ENCODE measurements at regions not wholly inside any gene's neighbourhood (a gene's known extent, or its start where the extent isn't known, plus 50 kb on each side); places are given as distances from the start of the nearest gene placed in this dataset.

- DNase-seq (no peak), ATAC-seq (no peak)
- no peak for TF ChIP-seq CTCF (IDR thresholded peaks at IDR 0.05)
- Histone ChIP-seq H3K4me3 (no peak overlapping the region), H3K4me1 (no peaks in the 10 kb centered on the region), H3K36me3 (no peaks in the 10 kb centered on the region), H3K9me3 (peaks cover 0 to 60% (median 11%) of the 10 kb centered on the region in 11 donors), H3K27ac (no peak overlapping the region), H3K27me3 (no peaks in the 10 kb centered on the region)
- WGBS, 2 donors = 80 to 87% methylated on average over 2 of the region's 2 CpGs
- intact Hi-C loops (cut with DNase I) = no loop called here
Observed at GRCh38 chr21:17189963-17190362, 322.9 kb upstream of the CXADR start.

GRCh38 chr21:17191346-17191993, 321.4 kb upstream of the CXADR start:
- no peaks in the 10 kb centered on the region for H3K36me3 ChIP-seq
- 85 to 87% methylated on average over 1 of the region's 1 CpG for WGBS, 2 donors
- DNase-seq = no peak
- no peak for TF ChIP-seq CTCF (IDR thresholded peaks at IDR 0.05)
- peaks cover 0 to 51% (median 11%) of the 10 kb centered on the region in 11 donors for H3K9me3 ChIP-seq
- no peaks in the 10 kb centered on the region for H3K27me3 ChIP-seq
- H3K4me1 ChIP-seq = no peaks in the 10 kb centered on the region
- H3K27ac ChIP-seq = no peak overlapping the region
- ATAC-seq = no peak
- H3K4me3 ChIP-seq = no peak overlapping the region
- intact Hi-C loops (cut with DNase I) = no loop called here

- intact Hi-C loops (cut with DNase I) = no loop called here
- H3K4me3 ChIP-seq = no peak overlapping the region
- H3K9me3 ChIP-seq = peaks cover 0 to 39% (median 10%) of the 10 kb centered on the region in 11 donors
- ATAC-seq (no peak), DNase-seq (no peak)
- H3K27me3 ChIP-seq = no peaks in the 10 kb centered on the region
- no peak overlapping the region for H3K27ac ChIP-seq
- no peak for TF ChIP-seq CTCF (IDR thresholded peaks at IDR 0.05)
- no peaks in the 10 kb centered on the region for H3K36me3 ChIP-seq
- 65 to 74% methylated on average over 1 of the region's 1 CpG for WGBS, 2 donors
- H3K4me1 ChIP-seq = peaks cover 0 to 3% (median 0%) of the 10 kb centered on the region in 9 donors
Observed at GRCh38 chr21:17195351-17195750, 317.5 kb upstream of the CXADR start.

GRCh38 chr21:17195976-17196375, 316.9 kb upstream of the CXADR start:
- ATAC-seq = peak in 2 of 8 donors; percentile 33 to 58
- no peaks in the 10 kb centered on the region for H3K36me3 ChIP-seq
- intact Hi-C loops (cut with DNase I) = no loop called here
- peaks cover 0 to 3% (median 0%) of the 10 kb centered on the region in 9 donors for H3K4me1 ChIP-seq
- WGBS, 2 donors = 13 to 25% methylated on average over 1 of the region's 1 CpG
- no peak overlapping the region for H3K27ac ChIP-seq
- no peak for DNase-seq
- no peaks in the 10 kb centered on the region for H3K27me3 ChIP-seq
- H3K4me3 ChIP-seq = no peak overlapping the region
- no peak for TF ChIP-seq CTCF (IDR thresholded peaks at IDR 0.05)
- H3K9me3 ChIP-seq = peaks cover 0 to 33% (median 4%) of the 10 kb centered on the region in 11 donors
